Fibroblast of skin of scalp (primary cell): ENCODE measurements at regions not wholly inside any gene's neighbourhood (a gene's known extent, or its start where the extent isn't known, plus 50 kb on each side); places are given as distances from the start of the nearest gene placed in this dataset.
A peak's percentile ranks its signal among the peaks of the same experiment; 100 is the strongest.

Experiments used
- DNase-seq: peaks from one replicate; pipeline ENCODE4 v3.0.0-alpha.2; 2013

- peak; percentile 68 for DNase-seq
These were observed 119.3 kb upstream of the MDM1 start for GRCh38 chr12:68451261-68452077.

- no peak for DNase-seq
These were observed 120.0 kb upstream of the MDM1 start for GRCh38 chr12:68452078-68452715.

GRCh38 chr12:68453278-68453677 is 121.1 kb upstream of the MDM1 start:
- no peak for DNase-seq

- peak; percentile 54 for DNase-seq
These were observed 121.7 kb upstream of the MDM1 start for GRCh38 chr12:68453876-68454275.

- no peak for DNase-seq
These were observed 122.7 kb upstream of the MDM1 start for GRCh38 chr12:68454892-68455291.

- no peak for DNase-seq
These were observed 123.7 kb upstream of the MDM1 start for GRCh38 chr12:68455691-68456345.

- DNase-seq = no peak
These were observed 126.7 kb upstream of the MDM1 start for GRCh38 chr12:68458866-68459265.

GRCh38 chr12:68460236-68460635 is 128.1 kb upstream of the MDM1 start:
- DNase-seq = no peak

GRCh38 chr12:68461645-68462044 is 129.5 kb upstream of the MDM1 start:
- no peak for DNase-seq

- DNase-seq = no peak
These were observed 130.6 kb upstream of the MDM1 start for GRCh38 chr12:68462803-68463202.

- DNase-seq = no peak
These were observed 133.1 kb upstream of the MDM1 start for GRCh38 chr12:68465227-68465626.

GRCh38 chr12:68467514-68467913 is 135.4 kb upstream of the MDM1 start:
- no peak for DNase-seq

- DNase-seq = peak; percentile 73
These were observed 135.9 kb upstream of the MDM1 start for GRCh38 chr12:68468036-68468435.

GRCh38 chr12:68469113-68469512 is 137.0 kb upstream of the MDM1 start:
- peak; percentile 56 for DNase-seq

- no peak for DNase-seq
These were observed 138.6 kb upstream of the MDM1 start for GRCh38 chr12:68470664-68471328.

GRCh38 chr12:68474467-68475204 is 136.1 kb upstream of the RAP1B start:
- no peak for DNase-seq

GRCh38 chr12:68476794-68477193 is 133.9 kb upstream of the RAP1B start:
- no peak for DNase-seq

GRCh38 chr12:68477261-68477772 is 133.4 kb upstream of the RAP1B start:
- DNase-seq = no peak

- no peak for DNase-seq
These were observed 132.8 kb upstream of the RAP1B start for GRCh38 chr12:68477906-68478305.

GRCh38 chr12:68478516-68479260 is 132.0 kb upstream of the RAP1B start:
- DNase-seq = no peak

GRCh38 chr12:68479261-68479895 is 131.3 kb upstream of the RAP1B start:
- DNase-seq = peak; percentile 98
